Embryonic facial prominence (tissue), 1 donor: ENCODE measurements at regions not wholly inside any gene's neighbourhood (a gene's known extent, or its start where the extent isn't known, plus 50 kb on each side); places are given as distances from the start of the nearest gene placed in this dataset.
"Not testable (repeated sequence)": the region's sequence is repeated elsewhere in the genome, so short reads cannot be mapped to it uniquely, and the experiment has no call there.

ENCODE experiments used
- DNase-seq: peaks from one replicate; pipeline ENCODE4 v3.0.0-alpha.2; 2016; ENCODE audit errors: extremely low spot score

DNA sequence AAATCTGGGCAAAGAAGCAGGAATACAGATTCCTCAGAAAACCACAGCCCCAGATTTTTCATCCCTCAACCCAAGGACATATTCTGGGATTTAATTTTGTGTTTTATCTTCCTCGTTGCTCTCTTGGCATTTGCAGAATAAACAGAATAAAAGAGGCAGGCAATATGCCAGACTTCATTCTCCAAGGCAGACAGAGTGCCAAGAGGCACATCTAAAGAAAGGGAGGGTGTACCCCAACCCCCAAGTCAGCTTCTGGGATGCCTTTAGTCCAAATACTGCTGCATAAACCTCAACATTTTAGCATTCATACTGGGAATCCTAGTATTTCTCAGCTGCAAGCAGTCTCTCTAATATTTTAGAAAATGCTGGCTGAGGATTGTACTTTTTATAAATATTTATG lies 629.2 kb downstream of the KLHL13 start:
- no peak for DNase-seq

DNA sequence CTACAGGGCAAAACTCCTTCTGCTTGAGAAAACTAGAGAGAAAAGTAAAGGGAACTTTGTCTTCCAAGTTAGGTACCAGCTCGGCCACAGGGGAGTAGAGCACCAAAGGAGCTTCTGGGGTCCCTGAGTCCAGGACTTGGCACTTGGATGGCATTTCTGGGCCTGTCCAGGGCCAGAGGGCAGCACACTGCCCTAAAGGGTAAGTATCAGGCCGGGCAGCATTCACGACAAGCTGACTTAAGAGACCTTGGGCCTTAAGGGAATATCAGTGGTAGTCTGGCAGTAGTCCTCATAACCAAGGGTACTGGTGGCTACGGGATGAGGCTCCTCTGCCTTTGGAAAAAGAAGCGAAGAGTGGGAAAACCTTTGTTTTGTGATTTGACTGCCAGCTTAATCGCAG lies 632.7 kb downstream of the KLHL13 start:
- no peak for DNase-seq

DNA sequence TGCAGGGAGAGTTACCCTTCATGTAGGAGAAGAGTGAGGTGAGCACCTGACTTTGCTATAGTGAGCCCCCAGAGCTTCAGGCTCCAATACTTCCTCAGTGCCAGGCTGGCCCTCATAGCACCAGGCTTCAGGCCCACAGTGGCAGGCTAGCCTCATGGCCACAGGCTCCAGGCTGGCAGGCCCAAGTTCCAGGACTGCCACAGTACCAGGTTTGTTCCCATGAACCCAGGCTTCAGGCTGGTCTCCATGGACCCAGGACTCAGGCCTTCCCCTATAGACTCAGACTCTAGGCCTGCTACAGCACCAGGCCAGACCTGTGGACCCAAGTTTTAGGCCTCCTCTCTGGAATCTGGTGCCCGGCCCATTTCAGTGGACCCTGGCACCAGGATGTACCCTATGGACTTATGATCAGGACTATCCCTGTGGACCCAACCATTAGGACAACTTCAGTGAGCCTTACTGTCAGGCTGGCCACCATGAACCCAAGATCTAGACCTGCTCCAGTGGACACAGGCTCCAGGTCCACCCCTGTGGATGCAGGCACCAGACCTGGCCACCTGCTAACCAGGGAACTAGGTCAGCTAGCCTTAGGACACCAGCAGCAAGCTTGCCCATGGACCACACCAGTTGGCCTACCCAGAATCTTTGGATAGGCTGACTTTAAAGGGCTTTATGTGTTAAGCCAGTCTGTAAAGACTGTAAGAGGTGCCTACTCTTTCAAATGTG lies 658.2 kb downstream of the KLHL13 start:
- no peak for DNase-seq

DNA sequence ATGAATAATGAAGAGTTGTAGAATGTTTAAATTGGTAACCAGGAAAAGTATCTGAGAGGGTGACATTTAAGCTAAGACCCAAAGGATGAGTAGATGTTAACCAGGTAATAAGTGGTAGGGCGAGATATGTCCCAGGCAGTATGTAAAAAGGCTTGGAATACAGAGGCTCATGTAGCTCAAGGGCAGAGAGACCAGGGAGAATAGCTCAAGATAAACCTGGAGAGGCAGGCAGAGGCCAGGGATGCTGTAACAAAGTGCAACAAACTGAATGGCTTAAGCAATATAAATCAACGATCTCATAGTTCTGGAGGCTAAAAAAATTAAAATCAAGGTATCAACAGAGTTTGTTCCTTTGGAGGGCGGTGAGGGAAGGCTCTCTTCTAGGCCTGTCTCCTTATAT lies 660.8 kb downstream of the KLHL13 start:
- no peak for DNase-seq

DNA sequence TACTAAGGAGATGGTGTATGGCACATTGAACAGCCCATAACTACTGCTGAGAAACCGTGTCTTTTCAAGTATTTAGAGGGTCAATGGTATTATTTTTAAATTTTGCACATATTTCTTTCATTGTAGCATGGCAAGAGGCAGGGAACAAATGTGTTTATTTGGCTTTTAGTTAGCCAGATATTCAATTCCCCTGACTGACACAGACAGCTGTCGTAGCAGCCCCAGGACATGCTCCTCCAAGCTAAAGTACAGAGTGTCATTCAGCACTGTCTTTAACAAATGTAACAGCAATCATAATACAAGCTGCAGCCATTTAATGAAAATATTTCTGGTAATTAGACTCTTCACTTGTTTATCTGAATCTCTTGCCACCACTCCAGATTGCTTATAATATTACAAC lies 687.1 kb downstream of the KLHL13 start:
- no peak for DNase-seq

DNA sequence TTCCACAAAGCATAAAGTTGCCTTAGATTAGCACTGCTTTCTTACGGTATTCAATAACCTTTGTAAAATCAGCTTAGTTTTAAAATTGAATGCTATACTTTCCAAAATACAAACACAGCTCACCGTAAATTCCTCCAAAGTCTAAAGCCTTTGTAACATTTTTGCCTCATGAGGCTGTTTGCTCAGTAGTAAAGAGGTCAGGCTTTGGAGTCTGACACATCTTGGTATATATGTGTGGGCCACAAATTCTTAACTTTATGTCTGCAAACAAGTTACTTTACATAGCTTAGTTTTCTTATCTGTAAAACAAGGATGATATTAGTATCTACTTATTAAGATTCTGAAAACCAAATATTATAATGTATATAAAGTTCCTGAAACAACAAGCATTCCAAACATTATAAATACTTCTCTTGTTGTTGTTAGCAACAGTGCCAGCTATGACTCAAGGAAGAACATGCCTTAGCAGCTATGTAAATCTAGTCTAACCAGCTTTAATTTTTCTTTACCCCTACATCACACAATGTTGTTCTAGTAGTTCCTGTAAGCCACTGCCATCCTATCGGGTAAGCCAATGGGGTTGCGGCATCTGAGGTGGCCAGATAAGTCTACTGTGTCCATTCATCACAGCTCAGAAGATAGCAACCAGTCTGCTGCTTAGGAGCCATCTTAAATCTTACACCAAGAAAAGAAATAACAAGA lies 709.0 kb downstream of the KLHL13 start:
- no peak for DNase-seq

DNA sequence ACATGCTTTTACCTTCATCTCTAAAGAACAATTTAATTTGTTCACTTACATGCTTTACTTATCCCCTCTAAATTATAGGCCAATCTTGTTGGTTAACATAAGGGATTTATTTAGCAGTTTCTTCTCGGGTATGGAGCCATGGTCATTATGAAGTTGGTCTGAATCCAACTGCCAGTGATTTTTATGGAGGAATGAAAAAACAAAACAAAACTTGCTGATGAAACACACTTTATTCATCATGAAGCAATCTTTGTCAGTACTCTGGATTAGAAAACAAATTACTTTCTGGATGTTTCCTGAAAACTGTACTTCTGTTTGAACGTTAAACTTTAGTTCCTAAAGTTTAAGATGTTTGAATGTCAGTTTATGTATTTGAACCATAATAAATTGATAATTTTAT lies 715.8 kb downstream of the KLHL13 start:
- no peak for DNase-seq

DNA sequence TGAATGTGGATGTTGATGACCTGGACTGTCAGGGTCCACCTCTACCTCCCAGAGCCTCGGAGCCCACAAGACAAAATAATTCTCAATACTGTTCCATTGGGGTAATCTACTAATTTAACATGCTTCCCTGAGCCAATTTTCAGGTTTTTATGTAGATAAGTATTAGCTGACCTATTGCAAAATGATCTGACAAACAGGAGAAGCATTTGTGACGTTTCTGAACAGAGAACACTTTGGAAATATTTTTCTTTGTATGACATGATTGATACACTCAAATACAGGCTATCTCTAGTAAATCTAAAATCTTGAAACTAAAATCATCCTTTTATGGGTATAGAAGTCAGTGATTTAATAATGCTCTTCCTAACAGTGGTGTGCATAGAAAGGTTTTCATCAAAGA lies 716.6 kb downstream of the KLHL13 start:
- DNase-seq, result no peak

DNA sequence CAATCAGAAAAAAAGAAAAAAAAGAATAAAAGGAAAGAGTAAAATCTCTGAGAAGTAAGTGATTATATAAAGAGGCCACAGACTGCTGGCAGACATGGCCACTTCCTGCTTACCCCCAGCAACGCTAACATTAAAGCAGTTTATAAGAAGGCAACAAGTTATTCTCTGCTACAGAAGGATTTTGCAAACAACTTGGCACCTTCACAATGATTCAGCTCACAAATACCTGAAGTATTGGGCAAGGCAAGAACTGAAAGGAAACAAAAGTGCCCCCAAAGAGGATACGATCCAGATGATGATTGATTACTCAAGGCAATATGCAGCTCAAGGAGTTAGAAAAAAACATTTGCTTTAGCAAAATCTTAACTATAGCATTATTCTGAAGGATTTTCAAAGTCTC lies 718.8 kb downstream of the KLHL13 start:
- no peak for DNase-seq

DNA sequence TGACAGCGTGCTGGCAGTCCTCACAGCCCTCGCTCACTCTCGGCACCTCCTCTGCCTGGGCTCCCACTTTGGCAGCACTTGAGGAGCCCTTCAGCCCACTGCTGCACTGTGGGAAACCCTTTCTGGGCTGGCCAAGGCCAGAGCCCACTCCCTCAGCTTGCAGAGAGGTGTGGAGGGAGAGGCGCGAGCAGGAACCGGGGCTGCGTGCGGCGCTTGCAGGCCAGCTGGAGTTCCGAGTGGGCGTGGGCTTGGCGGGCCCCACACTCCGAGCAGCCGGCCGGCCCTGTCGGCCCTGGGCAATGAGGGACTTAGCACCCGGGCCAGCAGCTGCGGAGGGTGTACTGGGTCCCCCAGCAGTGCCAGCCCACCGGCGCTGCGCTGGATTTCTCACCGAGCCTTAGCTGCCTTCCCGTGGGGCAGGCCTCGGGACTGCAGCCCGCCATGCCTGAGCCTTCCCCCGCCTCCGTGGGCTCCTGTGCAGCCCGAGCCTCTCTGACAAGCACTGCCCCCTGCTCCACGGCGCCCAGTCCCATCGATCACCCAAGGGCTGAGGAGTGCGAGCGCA lies 722.0 kb downstream of the KLHL13 start:
- not testable (repeated sequence) for DNase-seq

DNA sequence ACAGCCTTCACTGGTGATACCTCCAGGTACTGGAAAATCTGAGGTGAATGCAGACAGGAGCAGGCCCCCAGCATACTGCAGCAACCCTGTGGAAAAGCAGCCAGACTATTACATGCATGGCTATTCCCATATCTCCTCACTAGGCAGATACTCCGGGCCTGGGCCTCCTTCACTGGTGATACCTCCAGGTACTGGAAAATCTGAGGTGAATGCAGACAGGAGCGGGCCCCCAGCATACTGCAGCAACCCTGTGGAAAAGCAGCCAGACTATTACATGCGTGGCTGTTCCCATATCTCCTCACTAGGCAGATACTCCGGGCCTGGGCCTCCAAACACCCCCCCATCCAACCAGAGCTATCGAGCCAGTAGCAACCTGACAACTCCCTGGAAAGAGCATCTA lies 724.2 kb downstream of the KLHL13 start:
- not testable (repeated sequence) for DNase-seq

DNA sequence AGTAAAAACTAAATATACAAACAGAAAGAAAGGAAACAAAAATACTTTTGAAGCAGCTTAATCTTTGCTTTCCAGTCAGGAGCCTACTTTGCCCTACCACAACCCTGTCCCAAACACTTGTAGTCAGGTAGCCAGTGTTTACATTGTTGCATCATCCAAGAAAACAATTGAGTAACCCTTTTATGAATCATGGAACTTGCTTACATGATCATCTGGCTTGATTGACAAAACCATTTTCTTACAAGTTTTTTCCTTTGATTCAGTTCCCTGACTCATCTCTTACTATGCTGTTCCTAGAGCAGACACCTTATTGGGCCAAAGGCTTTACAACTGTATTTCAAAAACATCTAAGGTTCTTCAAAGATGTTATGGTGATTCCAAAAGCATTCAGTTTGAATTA lies 740.1 kb downstream of the KLHL13 start:
- DNase-seq, result no peak

DNA sequence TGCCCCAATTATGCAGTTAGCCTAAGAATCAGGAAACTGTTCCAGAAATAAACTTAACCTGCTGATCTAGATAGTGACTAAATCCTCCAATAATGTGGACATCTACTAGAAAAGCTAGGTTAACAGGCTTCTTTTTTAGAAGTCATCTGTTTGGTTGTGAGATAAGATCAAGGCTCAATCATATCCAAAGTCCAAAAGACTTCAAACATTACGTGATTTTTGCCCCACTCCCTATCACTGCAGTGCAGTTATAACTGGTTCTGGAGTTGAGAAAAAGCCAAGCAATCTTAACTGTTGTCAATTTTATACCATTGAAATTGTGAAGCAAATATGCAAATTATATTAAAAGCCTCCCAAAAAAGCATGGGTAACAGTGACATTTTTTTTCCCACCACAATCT lies 781.4 kb downstream of the KLHL13 start:
- DNase-seq, result no peak

DNA sequence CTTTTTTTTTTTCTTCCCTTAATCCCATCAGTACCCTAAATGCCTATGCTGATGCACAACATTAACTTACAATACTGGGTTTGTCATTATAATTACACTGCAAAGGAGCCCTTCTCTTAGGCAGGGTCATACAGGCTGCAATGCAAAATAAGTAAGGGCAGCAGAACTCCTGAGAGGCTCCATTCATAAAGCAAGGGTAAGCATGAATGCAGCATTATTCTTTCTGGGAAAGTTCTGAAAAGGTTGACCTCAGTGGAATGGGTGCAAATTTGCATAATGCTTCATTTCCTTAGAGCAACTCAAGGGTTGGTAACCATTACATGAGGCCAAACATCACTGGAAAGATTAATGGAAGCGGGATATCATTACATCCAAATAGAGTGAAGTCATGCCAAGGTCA lies 789.2 kb downstream of the KLHL13 start:
- no peak for DNase-seq

DNA sequence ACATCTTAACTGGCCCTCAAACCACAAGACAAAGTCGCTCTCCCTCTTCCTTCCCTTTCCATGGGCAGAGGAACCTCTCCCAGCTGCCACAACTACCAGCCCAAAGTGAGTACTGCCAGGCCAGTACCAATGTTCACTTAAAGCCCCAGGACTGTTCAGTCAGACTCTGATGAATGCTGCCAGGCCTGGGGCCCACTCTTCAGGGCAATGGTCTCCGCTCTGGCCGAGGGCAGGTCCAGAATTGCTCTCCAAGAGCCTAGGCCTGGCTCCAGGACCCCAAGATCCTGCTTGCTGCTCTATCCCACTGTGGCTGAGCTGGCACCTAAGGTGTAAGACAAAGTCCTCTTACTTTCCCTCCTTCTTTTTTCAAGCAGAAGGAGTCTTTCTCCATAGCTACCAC lies 790.9 kb downstream of the KLHL13 start:
- DNase-seq, result no peak

DNA sequence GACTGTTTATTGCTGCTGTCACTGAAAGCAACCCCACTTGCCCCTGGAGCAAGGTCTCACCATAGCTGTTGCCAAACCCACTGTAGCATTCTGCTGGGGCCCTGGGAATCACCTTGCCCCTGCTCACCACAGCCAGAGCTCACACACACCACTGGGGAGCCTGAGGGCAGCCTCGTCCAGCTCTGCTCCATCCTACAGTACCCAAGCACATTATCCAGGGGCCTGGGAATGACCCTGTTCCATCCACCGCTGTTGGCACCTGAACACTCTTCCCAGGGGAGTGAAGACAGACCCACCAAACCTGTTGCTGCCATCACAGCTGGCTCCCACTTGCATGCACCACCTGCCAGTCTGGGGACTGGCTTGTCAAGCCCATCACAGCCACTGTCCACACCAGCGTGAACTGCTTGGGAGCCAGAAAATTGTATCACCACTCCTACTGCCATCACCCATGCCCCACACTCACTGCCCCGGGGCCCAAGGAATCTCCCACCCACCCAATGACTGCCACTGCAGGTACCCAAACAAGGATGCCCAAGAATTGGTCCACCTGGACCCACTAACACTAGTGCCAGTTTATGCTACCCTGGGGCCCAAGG lies 811.3 kb downstream of the KLHL13 start:
- no peak for DNase-seq

DNA sequence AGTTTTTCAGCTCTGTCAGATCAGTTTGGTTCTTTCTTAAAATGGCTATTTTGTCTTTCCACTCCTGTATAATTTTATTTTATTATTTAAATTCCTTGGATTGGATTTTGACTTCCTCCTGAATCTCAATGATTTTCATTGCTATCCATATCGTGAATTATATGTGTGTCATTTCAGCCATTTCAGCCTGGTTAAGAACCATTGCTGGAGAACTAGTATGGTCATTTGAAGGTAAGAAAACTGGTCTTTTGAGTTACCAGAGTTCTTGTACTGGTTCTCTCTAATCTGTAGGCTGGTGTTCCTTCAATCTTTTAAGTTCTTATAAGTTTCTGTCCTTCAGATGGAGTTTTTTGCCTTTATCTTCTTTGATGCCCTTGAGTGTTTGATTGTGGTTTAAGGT lies 815.5 kb downstream of the KLHL13 start:
- DNase-seq, result no peak

DNA sequence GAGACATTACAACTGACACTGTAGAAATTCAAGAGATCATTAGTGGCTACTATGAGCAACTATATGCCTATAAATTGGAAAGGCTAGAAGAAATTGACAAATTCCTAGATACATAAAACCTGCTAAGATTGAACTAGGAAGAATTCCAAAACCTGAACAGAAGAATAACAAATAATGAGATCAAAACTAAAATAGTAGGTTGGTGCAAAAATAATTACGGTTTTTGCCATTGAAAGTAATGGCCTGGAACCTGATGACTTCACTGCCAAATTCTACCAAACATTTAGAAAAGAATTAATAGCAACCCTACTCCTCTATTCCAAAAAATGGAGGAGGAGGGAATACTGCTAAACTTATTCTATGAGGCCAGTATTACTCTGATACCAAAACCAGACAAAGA lies 824.9 kb downstream of the KLHL13 start:
- no peak for DNase-seq

DNA sequence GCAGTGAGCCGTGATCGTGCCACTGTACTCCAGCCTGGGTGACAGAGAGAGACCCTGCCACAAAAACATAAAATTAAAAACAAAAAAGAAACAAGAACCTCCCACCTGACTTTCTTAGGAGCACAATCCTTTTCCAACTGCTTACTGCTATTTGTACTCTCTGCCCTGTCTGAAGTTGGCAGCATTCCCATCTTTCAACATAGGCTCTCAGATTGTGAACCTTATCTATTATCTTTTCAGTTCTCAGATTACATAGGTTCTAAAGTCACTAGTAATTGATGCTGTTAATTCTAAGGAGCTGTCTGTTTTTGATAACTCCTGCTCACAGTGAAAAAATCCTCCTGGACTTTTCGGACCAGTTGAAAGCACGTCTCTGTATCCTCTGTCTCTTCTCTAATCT lies 812.2 kb upstream of the CT83 start:
- no peak for DNase-seq
